Psoas muscle (tissue), 7 donors: ENCODE measurements at regions not wholly inside any gene's neighbourhood (a gene's known extent, or its start where the extent isn't known, plus 50 kb on each side); places are given as distances from the start of the nearest gene placed in this dataset.

ENCODE experiments used
- ATAC-seq, 4 donors: fragments of 200-7000 bp; cut with Tn5 transposase; one replicate each; pipeline ENCODE4 v1.9.1; 2020; ENCODE audit warnings: moderate library complexity in 3 of 4, mild to moderate bottlenecking in 2 of 4
- DNase-seq, 2 donors: peaks; one replicate each; pipeline ENCODE4 v3.0.0-alpha.2; 2020
- H3K27ac ChIP-seq: fragments of 200-600 bp; one replicate; pipeline ENCODE4 v1.8.0; 2022
- H3K27me3 ChIP-seq, 3 donors: fragments of 200-600 bp in 1 of 3; one replicate each; pipeline versions ENCODE4 v1.6.1 to v1.8.0; 2013 to 2022; ENCODE audit warnings: low read length in 2 of 3, mild to moderate bottlenecking in 2 of 3, moderate library complexity in 1 of 3; ENCODE audit not compliant: insufficient read depth in 3 of 3
- H3K36me3 ChIP-seq, 2 donors: fragments of 200-600 bp in 1 of 2; one replicate each; pipeline versions ENCODE4 v1.6.1 to v1.8.0; 2013 to 2022; ENCODE audit warnings: low read depth in 1 of 2, mild to moderate bottlenecking in 1 of 2, moderate library complexity in 1 of 2; ENCODE audit not compliant: insufficient read depth in 1 of 2
- H3K4me1 ChIP-seq: fragments of 200-600 bp; one replicate; pipeline ENCODE4 v1.8.0; 2022
- H3K4me3 ChIP-seq: fragments of 200-600 bp; one replicate; pipeline ENCODE4 v1.8.0; 2022; ENCODE audit warnings: mild to moderate bottlenecking
- H3K9me3 ChIP-seq: fragments of 200-600 bp; one replicate; pipeline ENCODE4 v1.8.0; 2022
- WGBS, 3 donors: extraction: QIAGEN DNeasy Blood & Tissue Kit; methylation state at CpG; one replicate each; pipeline versions ENCODE4 v1.1.6 to v1.1.7; 2013; 5-methylcytosine and 5-hydroxymethylcytosine counted together
- intact Hi-C, 2 donors: fragments of 100-400 bp; cut with DNase I; formaldehyde crosslinking; loops; one replicate each; pipeline versions ENCODE4 v1.11.0 to v1.14.2; 2022
- TF ChIP-seq, protein P1 (sequence below): fragments of 200-600 bp; IDR thresholded peaks from one replicate; pipeline ENCODE4 v1.8.0; 2022; ENCODE audit warnings: antibody characterized with exemption
- donor health status: healthy with polysubstance abuse.
- donor health status: DM: no; HTN: no; CAD: no; lungs with moderate emphysema.
- donor health status: Bipolar disorder and iron deficiency.
- donor health status: healthy.
- donor health status: DM: yes; HTN: yes; CAD: no.
- donor health status: DM: no; HTN: no; CAD: no.
- donor health status: DM: yes; HTN: yes; CAD: no.

DNA sequence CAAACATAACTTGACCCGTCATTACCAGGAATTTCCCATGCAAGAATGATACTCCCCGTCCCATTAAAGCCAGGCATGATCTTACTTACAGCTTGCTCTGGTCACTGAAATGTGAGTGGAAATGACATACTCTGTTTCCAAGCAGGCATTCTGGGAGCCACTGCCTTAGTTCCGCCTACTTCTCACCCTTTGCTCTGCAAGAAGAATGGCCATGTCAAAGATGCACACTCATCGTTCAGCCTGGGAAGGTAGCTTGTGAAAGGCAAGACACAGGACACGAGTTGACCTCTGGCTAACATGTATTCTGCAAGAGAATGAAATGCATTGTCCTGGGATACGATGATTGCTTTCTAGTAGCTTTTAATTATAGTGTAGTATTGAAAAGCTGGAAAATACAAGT, 1144.4 kb downstream of the NLGN4X start:
- Histone ChIP-seq H3K4me3 (no peak overlapping the region), H3K36me3 (no peaks in the 10 kb centered on the region), H3K27ac (no peak overlapping the region), H3K4me1 (no peaks in the 10 kb centered on the region), H3K27me3 (no peaks in the 10 kb centered on the region), H3K9me3 (no peaks in the 10 kb centered on the region)
- intact Hi-C loops, result no loop called here
- 45 to 51% (median 50%) methylated on average over 6 of the region's 6 CpGs for WGBS, 3 donors
- TF ChIP-seq, protein P1, sequence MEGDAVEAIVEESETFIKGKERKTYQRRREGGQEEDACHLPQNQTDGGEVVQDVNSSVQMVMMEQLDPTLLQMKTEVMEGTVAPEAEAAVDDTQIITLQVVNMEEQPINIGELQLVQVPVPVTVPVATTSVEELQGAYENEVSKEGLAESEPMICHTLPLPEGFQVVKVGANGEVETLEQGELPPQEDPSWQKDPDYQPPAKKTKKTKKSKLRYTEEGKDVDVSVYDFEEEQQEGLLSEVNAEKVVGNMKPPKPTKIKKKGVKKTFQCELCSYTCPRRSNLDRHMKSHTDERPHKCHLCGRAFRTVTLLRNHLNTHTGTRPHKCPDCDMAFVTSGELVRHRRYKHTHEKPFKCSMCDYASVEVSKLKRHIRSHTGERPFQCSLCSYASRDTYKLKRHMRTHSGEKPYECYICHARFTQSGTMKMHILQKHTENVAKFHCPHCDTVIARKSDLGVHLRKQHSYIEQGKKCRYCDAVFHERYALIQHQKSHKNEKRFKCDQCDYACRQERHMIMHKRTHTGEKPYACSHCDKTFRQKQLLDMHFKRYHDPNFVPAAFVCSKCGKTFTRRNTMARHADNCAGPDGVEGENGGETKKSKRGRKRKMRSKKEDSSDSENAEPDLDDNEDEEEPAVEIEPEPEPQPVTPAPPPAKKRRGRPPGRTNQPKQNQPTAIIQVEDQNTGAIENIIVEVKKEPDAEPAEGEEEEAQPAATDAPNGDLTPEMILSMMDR, result no peak
- ATAC-seq (no peak), DNase-seq (no peak)

DNA sequence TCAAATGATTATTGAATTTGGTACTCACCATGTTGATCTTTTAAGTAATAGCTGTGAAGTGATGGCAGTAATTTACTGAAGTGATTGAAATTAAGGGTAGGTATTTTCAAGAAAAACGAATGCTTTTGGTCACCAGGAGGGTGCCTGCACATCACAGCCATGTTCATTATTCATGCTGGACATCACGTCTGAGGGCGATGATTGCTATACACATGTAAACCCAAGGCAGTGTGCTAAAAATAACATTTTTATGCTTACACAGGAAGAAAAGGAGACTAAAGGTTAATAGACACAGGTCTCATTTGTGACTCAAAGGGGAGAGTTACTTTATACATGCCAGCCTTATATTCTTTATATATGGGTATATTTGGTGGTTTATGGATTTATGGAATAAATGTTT, 1146.0 kb downstream of the NLGN4X start:
- Histone ChIP-seq H3K4me3 (no peak overlapping the region), H3K4me1 (no peaks in the 10 kb centered on the region), H3K36me3 (no peaks in the 10 kb centered on the region), H3K27me3 (no peaks in the 10 kb centered on the region), H3K9me3 (no peaks in the 10 kb centered on the region), H3K27ac (no peak overlapping the region)
- TF ChIP-seq, protein P1, result no peak
- intact Hi-C loops, result no loop called here
- WGBS, 3 donors, result 62 to 71% (median 65%) methylated on average over 3 of the region's 3 CpGs
- DNase-seq (no peak), ATAC-seq (no peak)

DNA sequence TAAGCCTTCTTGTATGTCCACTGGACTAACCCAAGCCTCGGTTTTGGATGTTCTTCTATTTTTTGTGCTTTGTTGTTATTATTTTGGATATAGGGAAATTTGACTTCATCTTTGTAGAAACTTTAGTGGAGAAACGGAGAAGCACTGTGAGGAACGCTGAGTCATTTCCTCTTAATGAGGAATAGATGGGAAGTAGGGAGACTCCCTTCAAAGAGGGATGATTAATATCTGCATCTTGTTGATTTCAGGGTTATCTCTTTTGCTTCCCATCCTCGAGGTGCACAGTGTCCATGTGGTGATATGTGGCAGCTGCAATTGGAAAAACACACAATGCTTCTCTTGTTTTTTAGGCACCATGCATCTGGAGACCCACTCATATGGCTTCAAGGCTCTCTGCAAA, 1147.9 kb downstream of the NLGN4X start:
- TF ChIP-seq, protein P1, result no peak
- no peaks in the 10 kb centered on the region for H3K9me3 ChIP-seq
- no peak for DNase-seq
- no peaks in the 10 kb centered on the region for H3K36me3 ChIP-seq
- no peaks in the 10 kb centered on the region for H3K27me3 ChIP-seq
- WGBS, 3 donors, result 56 to 71% (median 62%) methylated on average over 3 to 4 of the region's 4 CpGs
- intact Hi-C loops, result no loop called here
- no peak for ATAC-seq
- no peak overlapping the region for H3K27ac ChIP-seq
- H3K4me3 ChIP-seq, result no peak overlapping the region
- no peaks in the 10 kb centered on the region for H3K4me1 ChIP-seq

DNA sequence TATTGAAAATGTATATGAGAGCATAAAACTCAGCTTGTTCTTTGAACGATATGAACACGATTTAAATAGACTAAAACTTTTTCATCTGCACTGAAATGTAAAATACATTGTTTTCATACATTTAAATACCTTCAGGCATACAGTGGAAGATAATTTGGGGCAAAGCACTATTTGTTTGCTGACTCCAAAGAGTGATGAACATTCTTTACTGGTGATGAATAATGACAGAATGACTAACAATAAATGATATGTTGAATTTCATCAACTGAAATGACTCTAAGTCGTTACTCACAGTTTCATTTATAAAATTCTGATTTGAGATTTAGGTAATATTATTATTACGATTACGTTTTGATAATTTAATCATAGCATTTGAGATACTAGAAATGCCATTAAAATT, 1160.1 kb downstream of the NLGN4X start:
- DNase-seq (no peak), ATAC-seq (no peak)
- H3K9me3 ChIP-seq, result no peaks in the 10 kb centered on the region
- no peaks in the 10 kb centered on the region for H3K36me3 ChIP-seq
- H3K27me3 ChIP-seq, result no peaks in the 10 kb centered on the region
- H3K27ac ChIP-seq, result no peak overlapping the region
- intact Hi-C loops, result no loop called here
- H3K4me3 ChIP-seq, result no peak overlapping the region
- TF ChIP-seq, protein P1, result no peak
- H3K4me1 ChIP-seq, result no peaks in the 10 kb centered on the region
- 73 to 77% (median 76%) methylated on average over 5 of the region's 5 CpGs for WGBS, 3 donors

DNA sequence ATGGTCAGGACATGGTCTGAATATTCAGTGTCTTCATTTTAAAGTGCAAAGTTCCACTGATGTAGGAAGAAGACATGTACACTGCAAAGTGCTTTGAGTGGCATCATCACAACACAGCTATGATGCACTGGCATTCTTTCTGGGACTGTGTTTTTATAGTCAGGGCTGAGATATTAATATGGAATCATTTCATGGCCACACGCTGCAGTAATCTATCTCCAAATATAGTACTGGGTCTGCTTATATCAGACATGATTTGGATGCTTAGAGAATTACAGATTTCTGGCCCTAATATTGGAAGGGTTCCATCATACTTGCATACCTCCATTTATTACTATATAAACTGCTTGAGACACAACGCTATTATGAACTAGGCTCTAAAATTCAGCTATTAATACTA, 1170.9 kb downstream of the NLGN4X start:
- DNase-seq (no peak), ATAC-seq (no peak)
- H3K4me3 ChIP-seq, result no peak overlapping the region
- TF ChIP-seq, protein P1, result no peak
- H3K27me3 ChIP-seq, result no peaks in the 10 kb centered on the region
- intact Hi-C loops, result no loop called here
- no peaks in the 10 kb centered on the region for H3K9me3 ChIP-seq
- WGBS, 3 donors, result 66 to 77% (median 76%) methylated on average over 2 of the region's 2 CpGs
- H3K36me3 ChIP-seq, result no peaks in the 10 kb centered on the region
- no peak overlapping the region for H3K27ac ChIP-seq
- no peaks in the 10 kb centered on the region for H3K4me1 ChIP-seq
